GM12865 (cell line): ENCODE measurements at regions not wholly inside any gene's neighbourhood (a gene's known extent, or its start where the extent isn't known, plus 50 kb on each side); places are given as distances from the start of the nearest gene placed in this dataset.

Experiments
- DNase-seq: peaks from one replicate; pipeline ENCODE4 v3.0.0; 2010; ENCODE audit warnings: low read depth
- H3K4me3 ChIP-seq: 2 replicates; pipeline ENCODE4 v1.5.1; 2011; ENCODE audit warnings: mild to moderate bottlenecking, low read depth, low read length, control low read depth
- TF ChIP-seq, protein P1 (sequence below): IDR thresholded peaks from 2 replicates; pipeline ENCODE4 v1.5.1; 2011; ENCODE audit warnings: low read length, control low read depth, low read depth, inconsistent platforms; ENCODE audit not compliant: insufficient read depth; ENCODE audit errors: missing control alignments

DNA sequence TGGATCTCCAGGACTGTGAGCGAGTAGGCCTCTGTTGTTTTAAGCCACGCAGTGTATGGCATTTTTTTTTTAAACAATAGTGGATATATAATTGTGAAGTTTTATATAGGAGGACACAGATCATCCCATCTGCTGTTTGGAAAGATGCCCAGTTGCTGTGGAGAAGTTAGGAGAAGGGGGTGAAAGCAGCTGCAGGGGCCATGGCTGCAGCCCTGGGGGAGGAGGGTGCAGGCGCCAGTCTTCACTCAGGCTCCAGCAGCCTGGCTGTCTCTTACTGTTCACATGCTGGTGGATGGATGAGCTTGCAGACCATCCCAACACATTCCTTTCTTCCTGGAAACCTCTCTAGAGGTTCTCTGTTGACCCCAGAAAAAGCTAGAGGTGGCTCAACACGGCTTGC is 242.3 kb downstream of the TEX29 start:
- DNase-seq = no peak
- no peak overlapping the region for H3K4me3 ChIP-seq
- TF ChIP-seq, protein P1, sequence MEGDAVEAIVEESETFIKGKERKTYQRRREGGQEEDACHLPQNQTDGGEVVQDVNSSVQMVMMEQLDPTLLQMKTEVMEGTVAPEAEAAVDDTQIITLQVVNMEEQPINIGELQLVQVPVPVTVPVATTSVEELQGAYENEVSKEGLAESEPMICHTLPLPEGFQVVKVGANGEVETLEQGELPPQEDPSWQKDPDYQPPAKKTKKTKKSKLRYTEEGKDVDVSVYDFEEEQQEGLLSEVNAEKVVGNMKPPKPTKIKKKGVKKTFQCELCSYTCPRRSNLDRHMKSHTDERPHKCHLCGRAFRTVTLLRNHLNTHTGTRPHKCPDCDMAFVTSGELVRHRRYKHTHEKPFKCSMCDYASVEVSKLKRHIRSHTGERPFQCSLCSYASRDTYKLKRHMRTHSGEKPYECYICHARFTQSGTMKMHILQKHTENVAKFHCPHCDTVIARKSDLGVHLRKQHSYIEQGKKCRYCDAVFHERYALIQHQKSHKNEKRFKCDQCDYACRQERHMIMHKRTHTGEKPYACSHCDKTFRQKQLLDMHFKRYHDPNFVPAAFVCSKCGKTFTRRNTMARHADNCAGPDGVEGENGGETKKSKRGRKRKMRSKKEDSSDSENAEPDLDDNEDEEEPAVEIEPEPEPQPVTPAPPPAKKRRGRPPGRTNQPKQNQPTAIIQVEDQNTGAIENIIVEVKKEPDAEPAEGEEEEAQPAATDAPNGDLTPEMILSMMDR = no peak

DNA sequence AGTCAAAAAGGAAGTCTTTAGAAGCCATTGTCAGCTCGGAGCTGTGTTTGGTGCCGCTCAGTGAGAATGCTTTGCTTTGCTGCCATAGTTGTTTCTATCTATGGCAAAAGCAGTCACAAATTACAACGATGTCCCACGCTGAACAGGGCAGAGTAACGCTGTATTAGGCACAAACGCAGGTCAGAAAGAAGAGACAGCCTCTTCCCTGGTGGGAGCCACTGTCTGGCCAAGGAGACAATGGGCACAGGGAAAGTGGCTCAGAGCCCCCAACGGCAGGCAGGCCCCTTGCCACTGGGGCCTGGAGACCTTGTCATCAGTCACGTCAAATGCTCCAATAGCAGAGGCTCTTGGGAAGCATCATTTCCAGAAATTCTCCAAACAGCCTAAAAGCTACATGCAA is 244.2 kb downstream of the TEX29 start:
- DNase-seq = no peak
- TF ChIP-seq, protein P1 = no peak
- H3K4me3 ChIP-seq = no peak overlapping the region

- TF ChIP-seq, protein P1 = no peak
- no peak overlapping the region for H3K4me3 ChIP-seq
- DNase-seq = no peak
These were observed 245.0 kb downstream of the TEX29 start for GRCh38 chr13:111565400-111565799.

GRCh38 chr13:111566567-111566966 is 246.1 kb downstream of the TEX29 start:
- TF ChIP-seq, protein P1 = no peak
- no peak overlapping the region for H3K4me3 ChIP-seq
- no peak for DNase-seq

DNA sequence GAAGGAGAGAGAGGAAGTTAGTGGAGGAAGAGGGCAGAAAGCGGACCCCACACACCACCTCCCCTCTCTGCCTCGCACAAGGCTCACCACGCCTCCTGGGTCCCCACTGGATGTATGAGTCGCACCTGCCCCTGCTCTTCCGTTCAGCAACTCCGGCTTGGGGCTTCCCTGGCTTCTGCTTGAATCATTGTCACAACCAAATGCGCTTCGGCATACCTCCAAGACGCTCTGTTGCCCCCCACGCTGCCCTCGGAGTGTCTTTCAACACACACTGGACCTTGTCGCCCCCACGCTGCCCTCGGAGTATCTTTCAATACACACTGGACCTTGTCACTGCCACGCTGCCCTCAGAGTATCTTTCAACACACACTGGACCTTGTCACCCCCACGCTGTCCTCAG is 247.2 kb downstream of the TEX29 start:
- no peak for DNase-seq
- no peak overlapping the region for H3K4me3 ChIP-seq
- TF ChIP-seq, protein P1 = no peak

DNA sequence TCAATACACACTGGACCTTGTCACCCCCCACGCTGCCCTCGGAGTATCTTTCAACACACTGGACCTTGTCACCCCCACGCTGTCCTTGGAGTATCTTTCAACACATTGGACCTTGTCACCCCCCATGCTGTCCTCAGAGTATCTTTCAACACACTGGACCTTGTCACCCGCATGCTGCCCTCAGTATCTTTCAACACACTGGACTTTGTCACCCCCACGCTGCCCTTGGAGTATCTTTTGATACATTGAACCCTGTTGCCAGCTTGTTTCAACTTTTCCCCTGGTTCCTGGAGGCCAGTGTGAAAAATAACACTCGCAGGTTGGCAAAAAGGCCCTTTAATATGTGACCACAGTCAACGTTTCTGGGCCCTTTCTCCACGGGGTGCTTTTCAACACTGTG is 247.8 kb downstream of the TEX29 start:
- TF ChIP-seq, protein P1 = no peak
- H3K4me3 ChIP-seq = no peak overlapping the region
- no peak for DNase-seq

- H3K4me3 ChIP-seq = no peak overlapping the region
- TF ChIP-seq, protein P1 = no peak
- no peak for DNase-seq
These were observed 250.5 kb downstream of the TEX29 start for GRCh38 chr13:111570911-111571310.
